ENCODE measurements at regions not wholly inside any gene's neighbourhood (a gene's known extent, or its start where the extent isn't known, plus 50 kb on each side); places are given as distances from the start of the nearest gene placed in this dataset.

DNA sequence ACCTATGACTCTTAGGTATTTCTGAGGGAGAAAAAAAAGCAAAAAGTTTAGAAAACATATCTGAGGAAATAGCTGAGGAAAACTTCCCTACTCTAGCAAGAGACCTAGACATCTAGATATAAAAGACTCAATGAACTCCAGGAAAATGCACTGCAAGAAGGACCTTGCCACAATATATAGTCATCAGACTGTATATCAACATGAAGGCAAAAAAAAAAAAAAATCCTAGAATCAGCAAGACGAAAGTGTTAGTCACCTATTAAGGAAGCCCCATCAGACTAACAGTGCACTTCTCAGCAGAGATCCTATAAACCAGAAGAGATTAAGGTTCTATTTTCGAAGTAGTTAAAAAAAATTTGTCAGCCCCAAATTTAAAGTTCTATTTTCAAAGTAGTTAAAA, 166.2 kb downstream of the TMEM38B start:
- TF ChIP-seq POLR2A (IDR thresholded peaks at IDR 0.05) (no peak), CTCF (IDR thresholded peaks at IDR 0.05) (no peak)
